Ectodermal cell (in vitro differentiated cells): ENCODE measurements at regions not wholly inside any gene's neighbourhood (a gene's known extent, or its start where the extent isn't known, plus 50 kb on each side); places are given as distances from the start of the nearest gene placed in this dataset.

ENCODE experiments used
- H3K27ac ChIP-seq: 2 replicates; pipeline ENCODE4 v1.7.0; 2013; ENCODE audit warnings: mild to moderate bottlenecking, low read depth, low read length; ENCODE audit not compliant: insufficient read depth, poor library complexity, severe bottlenecking
- H3K27me3 ChIP-seq: 2 replicates; pipeline ENCODE4 v1.7.0; 2013; ENCODE audit warnings: mild to moderate bottlenecking, low read length; ENCODE audit not compliant: insufficient read depth, control insufficient read depth, poor library complexity, severe bottlenecking
- H3K36me3 ChIP-seq: one replicate; pipeline ENCODE4 v1.7.0; 2013; ENCODE audit warnings: low read length; ENCODE audit not compliant: control insufficient read depth, insufficient read depth
- H3K4me1 ChIP-seq: one replicate; pipeline ENCODE4 v1.7.0; 2013; ENCODE audit warnings: low read length; ENCODE audit not compliant: control insufficient read depth, insufficient read depth
- H3K4me3 ChIP-seq: 2 replicates; pipeline ENCODE4 v1.7.0; 2013; ENCODE audit warnings: low read depth, low read length, control low read depth; ENCODE audit not compliant: insufficient read depth
- H3K9me3 ChIP-seq: 2 replicates; pipeline ENCODE4 v1.7.0; 2013; ENCODE audit warnings: mild to moderate bottlenecking, low read length, moderate library complexity; ENCODE audit not compliant: control insufficient read depth
- WGBS, 2 experiments: methylation state at CpG; one replicate each; pipeline ENCODE4 v1.1.7; 2013; ENCODE audit warnings: missing lambda C conversion rate in 2 of 2; 5-methylcytosine and 5-hydroxymethylcytosine counted together

- H3K4me1 ChIP-seq, result no peaks in the 10 kb centered on the region
- H3K9me3 ChIP-seq, result no peaks in the 10 kb centered on the region
- no peak overlapping the region for H3K4me3 ChIP-seq
- H3K36me3 ChIP-seq, result no peaks in the 10 kb centered on the region
- H3K27me3 ChIP-seq, result no peaks in the 10 kb centered on the region
- WGBS, 2 experiments, result 80 to 82% methylated on average over 1 of the region's 1 CpG
- no peak overlapping the region for H3K27ac ChIP-seq
Measured at GRCh38 chr3:3745693-3746092, 53.5 kb upstream of the LRRN1 start.

- Histone ChIP-seq H3K36me3 (no peaks in the 10 kb centered on the region), H3K27ac (no peak overlapping the region), H3K4me1 (no peaks in the 10 kb centered on the region), H3K27me3 (no peaks in the 10 kb centered on the region), H3K9me3 (no peaks in the 10 kb centered on the region), H3K4me3 (no peak overlapping the region)
- 94 to 98% methylated on average over 6 of the region's 6 CpGs for WGBS, 2 experiments
Measured at GRCh38 chr3:3744826-3745225, 54.4 kb upstream of the LRRN1 start.

GRCh38 chr3:3743754-3744153 lies 55.5 kb upstream of the LRRN1 start:
- H3K9me3 ChIP-seq, result no peaks in the 10 kb centered on the region
- H3K4me3 ChIP-seq, result no peak overlapping the region
- H3K4me1 ChIP-seq, result peaks cover 8% of the 10 kb centered on the region
- 91 to 98% methylated on average over 3 of the region's 3 CpGs for WGBS, 2 experiments
- no peaks in the 10 kb centered on the region for H3K27me3 ChIP-seq
- no peak overlapping the region for H3K27ac ChIP-seq
- no peaks in the 10 kb centered on the region for H3K36me3 ChIP-seq

DNA sequence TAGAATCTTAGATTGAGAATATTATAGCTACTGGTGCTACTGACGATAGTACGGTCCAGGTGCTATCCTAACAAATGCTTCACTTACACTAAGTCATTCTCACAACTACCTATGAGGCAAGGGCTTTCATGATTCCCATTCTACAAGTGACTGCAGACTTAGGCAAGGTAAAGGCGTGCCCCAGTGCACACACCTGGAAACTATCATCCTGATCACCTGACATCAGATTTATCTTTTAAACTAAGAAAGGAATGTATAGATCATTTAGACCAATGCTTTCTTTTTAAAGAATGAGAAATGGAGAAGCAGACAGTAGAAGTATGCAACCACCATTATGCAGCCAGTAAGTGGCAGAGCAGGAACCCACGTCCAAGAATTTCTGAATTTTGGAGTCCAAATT lies 59.2 kb upstream of the LRRN1 start:
- no peaks in the 10 kb centered on the region for H3K27me3 ChIP-seq
- H3K27ac ChIP-seq, result no peak overlapping the region
- H3K36me3 ChIP-seq, result no peaks in the 10 kb centered on the region
- 93 to 95% methylated on average over 4 of the region's 4 CpGs for WGBS, 2 experiments
- H3K9me3 ChIP-seq, result no peaks in the 10 kb centered on the region
- peaks cover 8% of the 10 kb centered on the region for H3K4me1 ChIP-seq
- no peak overlapping the region for H3K4me3 ChIP-seq

DNA sequence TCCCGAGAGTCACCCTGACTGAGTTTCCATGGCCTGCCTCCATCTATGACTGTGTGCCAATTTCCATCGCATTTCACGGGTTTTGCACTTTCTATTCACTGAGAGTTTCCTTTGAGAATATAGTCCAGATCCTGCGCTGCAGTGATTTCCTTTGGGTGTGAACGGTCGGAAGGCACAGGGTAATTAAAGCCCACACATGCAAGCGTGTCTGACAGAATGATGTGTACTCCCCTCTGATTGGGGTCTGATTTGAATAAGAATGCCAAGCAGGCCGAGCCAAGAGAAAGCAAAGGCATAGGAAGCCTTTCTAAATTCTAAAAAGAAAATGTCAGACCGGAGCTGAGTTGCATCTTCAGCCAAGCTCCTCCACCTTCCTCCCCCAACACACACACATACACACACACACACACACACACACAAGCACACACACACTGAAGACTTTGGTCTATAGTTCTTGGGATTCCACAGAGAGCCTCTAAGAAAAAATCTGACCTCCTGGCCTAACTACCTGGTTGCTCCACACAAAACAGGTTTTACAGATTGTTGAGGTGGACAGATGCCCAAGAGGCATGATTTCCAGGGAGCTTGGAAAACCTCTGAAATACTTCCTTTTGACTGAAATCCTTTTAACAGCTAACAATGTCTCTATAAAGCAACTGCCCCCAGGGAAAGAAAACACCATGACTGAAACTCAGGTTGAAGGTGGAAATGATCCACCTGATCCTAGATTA lies 59.7 kb upstream of the LRRN1 start:
- Histone ChIP-seq H3K27me3 (no peaks in the 10 kb centered on the region), H3K4me3 (no peak overlapping the region), H3K9me3 (no peaks in the 10 kb centered on the region), H3K4me1 (peaks cover 8% of the 10 kb centered on the region), H3K36me3 (no peaks in the 10 kb centered on the region), H3K27ac (no peak overlapping the region)
- 59 to 62% methylated on average over 9 of the region's 9 CpGs for WGBS, 2 experiments

DNA sequence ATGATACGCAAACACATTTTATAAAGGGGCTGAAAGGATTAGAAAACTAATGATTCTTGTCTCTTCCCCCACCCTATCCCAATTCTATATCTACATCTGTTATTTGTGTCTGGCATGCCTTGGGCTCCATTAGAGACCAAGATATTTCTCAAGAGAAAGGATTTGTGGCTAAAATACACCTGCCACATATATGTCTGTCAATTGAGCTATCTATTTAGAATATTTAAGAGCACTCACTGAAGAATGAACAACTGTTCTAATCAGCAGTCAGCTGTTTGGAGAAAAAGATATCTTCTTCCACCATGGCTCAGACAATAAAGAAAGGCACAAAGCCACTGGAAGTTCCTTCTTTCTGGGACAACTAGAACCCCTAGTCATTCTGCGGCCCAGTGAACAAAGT lies 61.7 kb upstream of the LRRN1 start:
- Histone ChIP-seq H3K9me3 (no peaks in the 10 kb centered on the region), H3K27ac (no peak overlapping the region), H3K4me3 (no peak overlapping the region), H3K27me3 (no peaks in the 10 kb centered on the region), H3K36me3 (no peaks in the 10 kb centered on the region), H3K4me1 (peaks cover 8% of the 10 kb centered on the region)
- WGBS, 2 experiments, result 87 to 92% methylated on average over 1 to 2 of the region's 2 CpGs

DNA sequence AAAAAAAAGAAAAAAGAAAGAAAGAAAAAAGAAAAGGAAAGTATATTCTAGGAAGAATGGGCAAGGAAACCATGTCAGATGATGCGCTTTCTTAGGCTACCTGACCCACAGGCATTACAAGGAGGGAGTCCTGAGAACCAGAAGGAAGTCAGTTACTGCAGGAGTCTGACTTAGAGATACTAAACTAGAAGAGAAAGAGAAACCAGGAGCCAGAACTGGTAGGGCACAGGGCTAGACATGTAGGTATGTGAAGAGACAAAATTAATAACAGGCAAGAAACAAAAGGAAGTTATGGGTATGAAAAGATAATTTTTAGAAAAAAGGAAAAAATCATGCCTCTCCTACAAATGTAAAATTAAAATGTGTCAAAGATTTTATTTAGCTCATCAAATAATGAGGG lies 63.3 kb upstream of the LRRN1 start:
- H3K36me3 ChIP-seq, result no peaks in the 10 kb centered on the region
- no peaks in the 10 kb centered on the region for H3K27me3 ChIP-seq
- WGBS, 2 experiments, result 100% methylated on average over 1 of the region's 1 CpG

DNA sequence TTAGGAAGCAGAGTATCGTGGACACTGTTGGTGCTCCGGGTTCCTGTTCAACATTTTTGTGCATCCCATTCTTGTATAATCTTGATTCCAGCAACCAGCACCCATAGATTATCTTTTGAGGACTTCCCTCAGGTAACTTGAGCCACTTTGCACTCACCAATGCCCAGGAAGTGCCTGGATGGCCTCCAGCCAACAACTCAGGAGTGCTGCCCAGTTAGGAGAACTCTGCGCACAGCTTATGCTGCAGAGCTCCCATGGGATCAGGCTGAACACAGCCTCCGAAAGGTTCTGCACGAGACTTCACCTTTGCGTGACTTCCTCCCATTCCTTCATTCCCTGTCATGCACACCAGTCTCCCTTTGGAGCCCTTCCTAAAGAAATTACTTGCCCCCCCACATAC lies 64.3 kb upstream of the LRRN1 start:
- no peak overlapping the region for H3K4me3 ChIP-seq
- H3K4me1 ChIP-seq, result peaks cover 16% of the 10 kb centered on the region
- no peaks in the 10 kb centered on the region for H3K27me3 ChIP-seq
- no peaks in the 10 kb centered on the region for H3K9me3 ChIP-seq
- WGBS, 2 experiments, result 94 to 97% methylated on average over 6 of the region's 6 CpGs
- no peak overlapping the region for H3K27ac ChIP-seq
- no peaks in the 10 kb centered on the region for H3K36me3 ChIP-seq

More for the DNA sequence above, 63.3 kb upstream of the LRRN1 start:
- Histone ChIP-seq H3K4me3 (no peak overlapping the region), H3K9me3 (no peaks in the 10 kb centered on the region), H3K4me1 (peaks cover 8% of the 10 kb centered on the region), H3K27ac (no peak overlapping the region)

GRCh38 chr3:3729261-3729660 lies 70.0 kb upstream of the LRRN1 start:
- 93 to 95% methylated on average over 3 of the region's 4 CpGs for WGBS, 2 experiments
- Histone ChIP-seq H3K4me3 (no peak overlapping the region), H3K4me1 (peaks cover 20% of the 10 kb centered on the region), H3K27me3 (no peaks in the 10 kb centered on the region), H3K36me3 (no peaks in the 10 kb centered on the region), H3K9me3 (no peaks in the 10 kb centered on the region), H3K27ac (no peak overlapping the region)

GRCh38 chr3:3726549-3726948 lies 72.7 kb upstream of the LRRN1 start:
- no peaks in the 10 kb centered on the region for H3K36me3 ChIP-seq
- H3K27ac ChIP-seq, result peak overlapping the region; percentile 67
- no peak overlapping the region for H3K4me3 ChIP-seq
- H3K27me3 ChIP-seq, result no peaks in the 10 kb centered on the region
- H3K4me1 ChIP-seq, result peaks cover 20% of the 10 kb centered on the region
- 11 to 13% methylated on average over 5 of the region's 5 CpGs for WGBS, 2 experiments
- no peaks in the 10 kb centered on the region for H3K9me3 ChIP-seq

DNA sequence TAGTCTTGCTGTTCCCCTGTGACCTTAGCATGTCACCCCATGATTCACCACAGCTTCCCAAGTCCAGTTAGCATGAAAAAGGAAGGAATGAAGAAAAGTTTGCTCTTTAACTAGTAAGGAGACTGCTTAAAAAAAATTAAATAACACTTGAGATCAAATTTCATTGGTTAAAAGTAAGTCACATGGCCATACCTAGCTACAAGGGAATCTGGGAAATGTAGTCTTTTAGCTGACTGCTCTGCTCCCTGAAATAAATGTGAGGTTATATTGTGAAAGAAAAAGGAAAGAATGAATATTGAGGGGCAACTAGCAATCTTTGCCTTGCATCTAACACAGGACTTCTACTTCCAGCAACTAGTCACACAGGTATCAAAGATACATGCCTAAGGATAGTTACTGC lies 84.7 kb upstream of the LRRN1 start:
- Histone ChIP-seq H3K27ac (no peak overlapping the region), H3K4me3 (no peak overlapping the region), H3K36me3 (no peaks in the 10 kb centered on the region)

More for the DNA sequence above, 84.7 kb upstream of the LRRN1 start:
- Histone ChIP-seq H3K27me3 (no peaks in the 10 kb centered on the region), H3K9me3 (no peaks in the 10 kb centered on the region), H3K4me1 (no peaks in the 10 kb centered on the region)
